ENCODE measurements at regions not wholly inside any gene's neighbourhood (a gene's known extent, or its start where the extent isn't known, plus 50 kb on each side); places are given as distances from the start of the nearest gene placed in this dataset.

- no peak overlapping the region for H3K9ac ChIP-seq (ENCODE audit: low read length in 3 of 3)
- H3K4me1 ChIP-seq (ENCODE audit: control insufficient read depth in 2 of 3, insufficient read depth in 2 of 3, low read depth in 1 of 3, low read length in 3 of 3): no peaks in the 10 kb centered on the region
- no peak for TF ChIP-seq CTCF (IDR thresholded peaks at IDR 0.05; ENCODE audit: borderline replicate concordance, extremely low read depth, insufficient read depth)
- H3K4me3 ChIP-seq (ENCODE audit: low read length in 3 of 3): no peak overlapping the region
- FAIRE-seq: no peak
- H3K9me3 ChIP-seq (ENCODE audit: control insufficient read depth in 2 of 3, insufficient read depth in 1 of 3, low read length in 3 of 3): no peaks in the 10 kb centered on the region
- peak in 3 of 5 donors; percentile 23 to 58 (median 40) for DNase-seq
- no peak overlapping the region for H3K27ac ChIP-seq (ENCODE audit: low read depth in 2 of 2, low read length in 2 of 2)
- intact Hi-C loops (cut with DNase I): no loop called here
- H3K27me3 ChIP-seq (ENCODE audit: control insufficient read depth, insufficient read depth, low read length): no peaks in the 10 kb centered on the region
- no peaks in the 10 kb centered on the region for H3K36me3 ChIP-seq (ENCODE audit: control insufficient read depth in 2 of 3, insufficient read depth in 3 of 3, low read length in 3 of 3)
Measured at GRCh38 chr7:35556515-35557471, 138.1 kb downstream of the HERPUD2 start.

- H3K36me3 ChIP-seq (ENCODE audit: control insufficient read depth in 2 of 3, insufficient read depth in 3 of 3, low read length in 3 of 3): no peaks in the 10 kb centered on the region
- no peak for TF ChIP-seq CTCF (IDR thresholded peaks at IDR 0.05; ENCODE audit: borderline replicate concordance, extremely low read depth, insufficient read depth)
- no peak overlapping the region for H3K27ac ChIP-seq (ENCODE audit: low read depth in 2 of 2, low read length in 2 of 2)
- FAIRE-seq (no peak), DNase-seq (no peak)
- intact Hi-C loops (cut with DNase I): no loop called here
- H3K9ac ChIP-seq (ENCODE audit: low read length in 3 of 3): no peak overlapping the region
- H3K9me3 ChIP-seq (ENCODE audit: control insufficient read depth in 2 of 3, insufficient read depth in 1 of 3, low read length in 3 of 3): no peaks in the 10 kb centered on the region
- H3K4me1 ChIP-seq (ENCODE audit: control insufficient read depth in 2 of 3, insufficient read depth in 2 of 3, low read depth in 1 of 3, low read length in 3 of 3): no peaks in the 10 kb centered on the region
- no peak overlapping the region for H3K4me3 ChIP-seq (ENCODE audit: low read length in 3 of 3)
- no peaks in the 10 kb centered on the region for H3K27me3 ChIP-seq (ENCODE audit: control insufficient read depth, insufficient read depth, low read length)
Measured at GRCh38 chr7:35555934-35556333, 139.0 kb downstream of the HERPUD2 start.

GRCh38 chr7:35555386-35555785, 139.5 kb downstream of the HERPUD2 start:
- DNase-seq (no peak), FAIRE-seq (no peak)
- Histone ChIP-seq H3K27ac (ENCODE audit: low read depth in 2 of 2, low read length in 2 of 2) (no peak overlapping the region), H3K9ac (ENCODE audit: low read length in 3 of 3) (no peak overlapping the region), H3K4me1 (ENCODE audit: control insufficient read depth in 2 of 3, insufficient read depth in 2 of 3, low read depth in 1 of 3, low read length in 3 of 3) (no peaks in the 10 kb centered on the region), H3K4me3 (ENCODE audit: low read length in 3 of 3) (no peak overlapping the region), H3K9me3 (ENCODE audit: control insufficient read depth in 2 of 3, insufficient read depth in 1 of 3, low read length in 3 of 3) (no peaks in the 10 kb centered on the region), H3K36me3 (ENCODE audit: control insufficient read depth in 2 of 3, insufficient read depth in 3 of 3, low read length in 3 of 3) (no peaks in the 10 kb centered on the region), H3K27me3 (ENCODE audit: control insufficient read depth, insufficient read depth, low read length) (no peaks in the 10 kb centered on the region)
- TF ChIP-seq CTCF (IDR thresholded peaks at IDR 0.05; ENCODE audit: borderline replicate concordance, extremely low read depth, insufficient read depth): no peak
- intact Hi-C loops (cut with DNase I): no loop called here
